ENCODE measurements at regions not wholly inside any gene's neighbourhood (a gene's known extent, or its start where the extent isn't known, plus 50 kb on each side); places are given as distances from the start of the nearest gene placed in this dataset.
"Not testable (repeated sequence)": the region's sequence is repeated elsewhere in the genome, so short reads cannot be mapped to it uniquely, and the experiment has no call there.

GRCh38 chr6:26780563-26780962, 121.0 kb upstream of the ZNF322 start:
- TF ChIP-seq POLR2A (IDR thresholded peaks at IDR 0.05; ENCODE audit: low read depth, low read length); PAX5 (IDR thresholded peaks at IDR 0.05; ENCODE audit: insufficient read depth, low read length, severe bottlenecking); POLR2AphosphoS5 (IDR thresholded peaks at IDR 0.05; ENCODE audit: low read depth, low read length); POU2F2 (IDR thresholded peaks at IDR 0.05; ENCODE audit: low read depth, low read length): not testable (repeated sequence)

Measured in GM12891 (cell line).